ENCODE measurements at regions not wholly inside any gene's neighbourhood (a gene's known extent, or its start where the extent isn't known, plus 50 kb on each side); places are given as distances from the start of the nearest gene placed in this dataset.

DNA sequence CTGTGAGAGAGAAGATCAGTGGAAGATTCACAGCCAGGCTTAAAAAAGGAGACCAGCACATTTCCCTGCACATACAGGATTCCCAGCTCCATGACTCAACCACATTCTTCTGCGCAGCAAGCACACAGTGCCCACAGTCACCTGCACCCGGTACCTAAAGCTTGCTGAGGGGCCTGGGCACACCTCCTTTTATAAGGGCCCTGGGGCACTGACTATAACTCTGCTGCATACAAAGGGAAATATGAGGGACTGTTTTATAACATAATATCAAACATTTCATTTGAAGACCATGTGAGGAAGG lies 322.9 kb downstream of the DAD1 start:
- H3K9me2 ChIP-seq (ENCODE audit: insufficient read depth) = no peaks in the 10 kb centered on the region
- intact Hi-C loops (cut with micrococcal nuclease; ENCODE audit: unreplicated experiment) = loop anchor here (5.0 to 10.0 kb wide), 2 partner anchors 46 to 351 kb away; no protein-coding TSS in a partner anchor
- peak overlapping the region; percentile 65 for H3K4me2 ChIP-seq

DNA sequence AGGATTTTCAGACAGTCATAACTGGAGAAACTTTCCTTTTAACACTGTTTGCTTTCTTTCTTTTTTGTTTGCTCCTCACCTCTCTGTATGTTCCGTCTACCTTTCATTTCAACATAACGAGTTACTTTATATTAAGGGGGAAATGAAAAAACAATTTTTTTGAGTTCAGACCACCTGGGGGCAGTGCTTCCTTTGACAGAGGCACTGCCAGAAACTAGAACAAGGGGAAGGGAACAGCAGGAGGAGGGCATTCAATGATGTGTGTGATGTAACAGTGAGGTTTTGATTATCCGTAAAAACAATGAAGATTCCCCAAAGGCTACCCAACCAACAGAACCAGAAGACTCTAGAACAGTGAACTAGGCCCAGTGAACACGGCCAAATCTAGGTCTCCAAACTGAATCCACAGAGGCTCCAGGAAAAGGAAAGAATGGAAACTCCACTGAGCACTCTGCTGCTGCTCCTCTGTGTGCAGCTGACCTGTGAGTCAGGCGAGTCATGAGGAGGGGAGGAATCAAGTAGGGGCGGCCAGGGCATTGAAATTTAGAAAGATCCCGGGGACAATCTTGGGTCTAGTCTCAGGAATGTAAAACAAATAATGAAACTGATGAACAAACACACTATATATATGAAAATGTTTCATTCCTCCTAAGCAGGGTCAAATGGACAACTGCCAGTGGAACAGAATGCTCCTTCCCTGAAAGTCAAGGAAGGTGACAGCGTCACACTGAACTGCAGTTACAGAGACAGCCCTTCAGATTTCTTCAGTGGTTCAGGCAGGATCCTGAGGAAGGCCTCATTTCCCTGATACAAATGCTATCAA lies 323.5 kb downstream of the DAD1 start:
- ChIA-PET POLR2A (ENCODE audit: unreplicated experiment) (interaction anchor here (0.6 kb wide), 1 partner anchor 985 kb away, joined by 5 read pairs; no protein-coding TSS in a partner anchor), CTCF (interaction anchor here (0.7 to 0.9 kb wide), 2 partner anchors 32 to 122 kb away, joined by 3 read pairs; no protein-coding TSS in a partner anchor)
- H3K9me3 ChIP-seq (ENCODE audit: insufficient read depth, low read depth) = no peaks in the 10 kb centered on the region
- H3K4me1 ChIP-seq (replicated peaks; ENCODE audit: insufficient read depth) = peaks cover 72% of the 10 kb centered on the region
- H3K4me2 ChIP-seq = peak overlapping the region; percentile 65
- H3K79me2 ChIP-seq (ENCODE audit: low read depth) = no peaks in the 10 kb centered on the region
- intact Hi-C loops (cut with micrococcal nuclease; ENCODE audit: unreplicated experiment) = loop anchor here (5.0 to 10.0 kb wide), 2 partner anchors 47 to 351 kb away; no protein-coding TSS in a partner anchor
- H3K27ac ChIP-seq = peak overlapping the region; percentile 69
- no peaks in the 10 kb centered on the region for H4K20me1 ChIP-seq (ENCODE audit: insufficient read depth)
- peak; percentile 14 to 59 for DNase-seq
- no peaks in the 10 kb centered on the region for H3K36me3 ChIP-seq (ENCODE audit: low read depth)
- peak overlapping the region; percentile 18; the same call in 1 of the 2 replicates for H3K4me3 ChIP-seq
- TF ChIP-seq, protein P1, sequence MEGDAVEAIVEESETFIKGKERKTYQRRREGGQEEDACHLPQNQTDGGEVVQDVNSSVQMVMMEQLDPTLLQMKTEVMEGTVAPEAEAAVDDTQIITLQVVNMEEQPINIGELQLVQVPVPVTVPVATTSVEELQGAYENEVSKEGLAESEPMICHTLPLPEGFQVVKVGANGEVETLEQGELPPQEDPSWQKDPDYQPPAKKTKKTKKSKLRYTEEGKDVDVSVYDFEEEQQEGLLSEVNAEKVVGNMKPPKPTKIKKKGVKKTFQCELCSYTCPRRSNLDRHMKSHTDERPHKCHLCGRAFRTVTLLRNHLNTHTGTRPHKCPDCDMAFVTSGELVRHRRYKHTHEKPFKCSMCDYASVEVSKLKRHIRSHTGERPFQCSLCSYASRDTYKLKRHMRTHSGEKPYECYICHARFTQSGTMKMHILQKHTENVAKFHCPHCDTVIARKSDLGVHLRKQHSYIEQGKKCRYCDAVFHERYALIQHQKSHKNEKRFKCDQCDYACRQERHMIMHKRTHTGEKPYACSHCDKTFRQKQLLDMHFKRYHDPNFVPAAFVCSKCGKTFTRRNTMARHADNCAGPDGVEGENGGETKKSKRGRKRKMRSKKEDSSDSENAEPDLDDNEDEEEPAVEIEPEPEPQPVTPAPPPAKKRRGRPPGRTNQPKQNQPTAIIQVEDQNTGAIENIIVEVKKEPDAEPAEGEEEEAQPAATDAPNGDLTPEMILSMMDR (conservative IDR thresholded peaks at IDR 0.05) = peak; percentile 44; the same call in 1 of the 2 replicates
- no peak for TF ChIP-seq EZH2 (IDR thresholded peaks at IDR 0.05; ENCODE audit: low read depth)
- peaks cover 44% of the 10 kb centered on the region for H3F3A ChIP-seq (ENCODE audit: insufficient read depth, low read depth)
- H3K27me3 ChIP-seq (ENCODE audit: insufficient read depth, low read depth) = no peaks in the 10 kb centered on the region
- no TSS peak for BruUV-seq (replicated peaks)
- peak overlapping the region; percentile 44 for H2AFZ ChIP-seq
- no peaks in the 10 kb centered on the region for H3K9me2 ChIP-seq (ENCODE audit: insufficient read depth)

More for the DNA sequence above, 322.9 kb downstream of the DAD1 start:
- DNase-seq = peak; percentile 35 to 80
- Histone ChIP-seq H2AFZ (peak overlapping the region; percentile 44; the same call in 1 of the 2 replicates), H3K4me3 (no peak overlapping the region; the same call in 1 of the 2 replicates), H3K27me3 (ENCODE audit: insufficient read depth, low read depth) (no peaks in the 10 kb centered on the region), H4K20me1 (ENCODE audit: insufficient read depth) (no peaks in the 10 kb centered on the region), H3K9me3 (ENCODE audit: insufficient read depth, low read depth) (no peaks in the 10 kb centered on the region), H3K79me2 (ENCODE audit: low read depth) (no peaks in the 10 kb centered on the region), H3F3A (ENCODE audit: insufficient read depth, low read depth) (peaks cover 44% of the 10 kb centered on the region), H3K36me3 (ENCODE audit: low read depth) (no peaks in the 10 kb centered on the region), H3K4me1 (replicated peaks; ENCODE audit: insufficient read depth) (peaks cover 72% of the 10 kb centered on the region), H3K27ac (peak overlapping the region; percentile 69)
- ChIA-PET CTCF (interaction anchor here (0.7 kb wide), 1 partner anchor 122 kb away, joined by 3 read pairs; no protein-coding TSS in a partner anchor), POLR2A (ENCODE audit: unreplicated experiment) (interaction anchor here (0.6 kb wide), 1 partner anchor 985 kb away, joined by 5 read pairs; no protein-coding TSS in a partner anchor)
- TF ChIP-seq, protein P1 (conservative IDR thresholded peaks at IDR 0.05) = no peak
- no peak for TF ChIP-seq EZH2 (IDR thresholded peaks at IDR 0.05; ENCODE audit: low read depth)
- no TSS peak for BruUV-seq (replicated peaks)

DNA sequence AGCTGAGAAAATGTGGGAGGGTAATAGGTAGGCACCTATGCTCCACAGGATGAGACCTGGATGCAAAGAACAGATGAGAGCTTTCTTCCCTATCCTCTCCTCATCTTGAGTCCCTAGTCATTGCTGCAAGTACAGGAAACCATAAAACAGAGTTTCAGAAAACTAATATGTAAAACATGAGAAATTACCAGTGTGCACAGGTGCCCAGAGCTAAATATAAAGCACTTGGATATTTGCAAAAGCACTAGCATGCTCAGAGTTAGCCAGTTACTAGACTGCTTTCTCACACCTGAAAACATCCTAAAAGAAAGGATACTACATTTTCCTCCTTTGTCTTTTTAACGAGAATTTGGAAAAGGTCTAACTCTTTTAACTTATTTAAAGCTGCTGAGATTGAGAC lies 324.3 kb downstream of the DAD1 start:
- Histone ChIP-seq H3K4me3 (no peak overlapping the region; the same call in 1 of the 2 replicates), H3K27ac (peak overlapping the region; percentile 69), H3K36me3 (ENCODE audit: low read depth) (no peaks in the 10 kb centered on the region), H3K9me2 (ENCODE audit: insufficient read depth) (no peaks in the 10 kb centered on the region), H3F3A (ENCODE audit: insufficient read depth, low read depth) (peaks cover 44% of the 10 kb centered on the region), H4K20me1 (ENCODE audit: insufficient read depth) (no peaks in the 10 kb centered on the region), H3K4me2 (peak overlapping the region; percentile 65), H3K79me2 (ENCODE audit: low read depth) (no peaks in the 10 kb centered on the region), H2AFZ (no peak overlapping the region), H3K27me3 (ENCODE audit: insufficient read depth, low read depth) (no peaks in the 10 kb centered on the region), H3K9me3 (ENCODE audit: insufficient read depth, low read depth) (no peaks in the 10 kb centered on the region), H3K4me1 (replicated peaks; ENCODE audit: insufficient read depth) (peaks cover 71% of the 10 kb centered on the region)
- ChIA-PET CTCF (interaction anchor here (0.6 to 1.3 kb wide), 4 partner anchors 32 to 193 kb away, joined by 3 to 4 read pairs (median 3); no protein-coding TSS in a partner anchor), POLR2A (ENCODE audit: unreplicated experiment) (no interaction called here)
- BruUV-seq (replicated peaks) = no TSS peak
- no peak for DNase-seq
- intact Hi-C loops (cut with micrococcal nuclease; ENCODE audit: unreplicated experiment) = loop anchor here (5.0 to 10.0 kb wide), 2 partner anchors 48 to 350 kb away; no protein-coding TSS in a partner anchor
- TF ChIP-seq, protein P1 (conservative IDR thresholded peaks at IDR 0.05) = no peak
- no peak for TF ChIP-seq EZH2 (IDR thresholded peaks at IDR 0.05; ENCODE audit: low read depth)

All from PC-9 (cell line).